HUES48 (cell line): ENCODE measurements at regions not wholly inside any gene's neighbourhood (a gene's known extent, or its start where the extent isn't known, plus 50 kb on each side); places are given as distances from the start of the nearest gene placed in this dataset.
A peak's percentile ranks its signal among the peaks of the same experiment; 100 is the strongest.

ENCODE experiments used
- H3K27ac ChIP-seq: one replicate; pipeline ENCODE4 v1.7.0; 2013; ENCODE audit warnings: low read depth, low read length, inconsistent platforms
- H3K27me3 ChIP-seq: 2 replicates; pipeline ENCODE4 v1.6.1; 2013; ENCODE audit warnings: mild to moderate bottlenecking, low read length; ENCODE audit not compliant: control insufficient read depth, insufficient read depth
- H3K36me3 ChIP-seq: 2 replicates; pipeline ENCODE4 v1.6.1; 2013; ENCODE audit warnings: low read length; ENCODE audit not compliant: control insufficient read depth, insufficient read depth
- H3K4me1 ChIP-seq: 2 replicates; pipeline ENCODE4 v1.6.1; 2013; ENCODE audit warnings: mild to moderate bottlenecking, low read length; ENCODE audit not compliant: control insufficient read depth, insufficient read depth
- H3K4me3 ChIP-seq: 2 replicates; pipeline ENCODE4 v1.5.1; 2013; ENCODE audit warnings: mild to moderate bottlenecking, low read depth, low read length
- H3K9ac ChIP-seq: 2 replicates; pipeline ENCODE4 v1.6.1; 2013; ENCODE audit warnings: mild to moderate bottlenecking, low read depth, low read length, moderate library complexity
- H3K9me3 ChIP-seq: 2 replicates; pipeline ENCODE4 v1.6.1; 2013; ENCODE audit warnings: low read length; ENCODE audit not compliant: control insufficient read depth, insufficient read depth

DNA sequence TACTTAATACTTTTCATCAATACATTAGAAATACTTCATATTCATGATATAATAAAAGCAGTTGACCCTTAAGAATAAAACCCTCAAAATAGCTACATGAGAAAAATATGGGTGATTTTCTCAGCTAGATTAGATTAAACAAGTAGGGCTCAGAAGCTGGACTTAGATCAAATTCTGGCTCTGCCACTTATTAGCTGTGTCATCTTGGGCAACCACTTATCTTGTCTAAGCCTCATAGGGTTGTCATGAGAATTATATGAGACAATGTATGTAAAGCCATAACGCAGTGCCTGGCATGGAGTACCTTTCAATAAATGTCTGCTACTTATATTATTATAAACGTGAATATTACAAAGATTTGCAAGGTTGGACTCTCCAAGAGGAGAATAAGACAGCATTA is 84.3 kb upstream of the PGRMC2 start:
- H3K36me3 ChIP-seq = no peaks in the 10 kb centered on the region
- no peaks in the 10 kb centered on the region for H3K4me1 ChIP-seq
- H3K9me3 ChIP-seq = peaks cover 13% of the 10 kb centered on the region
- H3K27me3 ChIP-seq = no peaks in the 10 kb centered on the region
- H3K27ac ChIP-seq = no peak overlapping the region
- H3K4me3 ChIP-seq = no peak overlapping the region
- H3K9ac ChIP-seq = no peak overlapping the region

DNA sequence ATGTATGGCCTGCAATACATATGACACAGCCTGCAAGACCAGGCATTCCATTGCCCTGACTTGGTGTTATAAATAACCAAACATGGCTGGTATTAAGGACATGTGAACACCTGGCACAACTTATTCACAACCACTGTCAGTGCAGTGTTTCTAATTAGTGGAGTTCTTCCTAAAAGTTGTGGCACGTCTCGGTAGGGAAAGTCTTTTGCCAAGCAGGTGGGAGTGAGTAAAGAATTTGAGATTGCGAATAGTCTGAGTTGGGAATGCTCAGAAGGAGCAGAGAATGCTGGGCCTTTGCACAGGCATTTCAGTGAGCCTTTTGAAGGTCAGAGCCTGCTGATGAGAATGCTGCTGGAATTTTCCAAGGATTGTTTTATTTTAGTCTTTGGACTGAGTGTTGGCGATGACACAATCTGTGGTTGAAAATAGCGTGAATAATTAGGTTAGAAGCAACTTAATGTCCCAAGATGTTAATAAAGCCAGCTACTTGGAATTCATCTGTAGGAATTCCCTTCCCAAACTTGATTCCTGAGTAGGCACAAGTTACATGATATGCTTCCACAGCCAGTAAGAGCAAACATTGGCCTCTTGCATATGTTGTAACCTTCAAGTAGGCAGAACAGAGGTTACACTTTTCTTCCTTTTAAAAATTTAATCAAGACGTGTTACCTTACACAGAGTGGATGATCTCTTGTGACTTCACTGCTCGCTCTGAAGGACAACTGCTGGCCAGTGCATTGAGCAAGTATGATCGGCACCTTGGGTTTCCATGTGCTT is 83.6 kb upstream of the PGRMC2 start:
- H3K4me1 ChIP-seq = no peaks in the 10 kb centered on the region
- H3K9ac ChIP-seq = no peak overlapping the region
- no peak overlapping the region for H3K27ac ChIP-seq
- no peaks in the 10 kb centered on the region for H3K36me3 ChIP-seq
- no peak overlapping the region for H3K4me3 ChIP-seq
- no peaks in the 10 kb centered on the region for H3K27me3 ChIP-seq
- H3K9me3 ChIP-seq = peaks cover 7% of the 10 kb centered on the region

GRCh38 chr4:128366212-128366611 is 78.6 kb upstream of the PGRMC2 start:
- Histone ChIP-seq H3K9ac (no peak overlapping the region), H3K4me3 (no peak overlapping the region)

DNA sequence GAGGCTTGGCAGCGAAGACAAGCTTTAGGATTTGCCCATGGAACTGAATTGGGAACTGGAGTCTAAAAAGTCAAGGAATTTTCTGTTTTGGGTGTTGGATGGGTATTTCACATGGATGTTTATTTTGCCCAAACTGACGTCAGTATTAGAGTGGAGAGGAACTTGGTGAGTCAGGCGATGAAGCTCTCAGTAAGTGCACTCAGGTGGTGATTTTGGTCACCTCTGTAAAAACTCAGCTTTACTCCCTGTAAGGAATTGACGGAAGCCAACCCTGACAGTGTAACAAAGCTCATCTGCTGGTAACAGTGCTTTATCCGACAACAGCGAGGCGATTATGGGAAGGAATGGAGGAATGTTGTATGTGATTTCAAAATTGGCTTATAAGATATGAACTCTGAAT is 77.0 kb upstream of the PGRMC2 start:
- Histone ChIP-seq H3K27ac (no peak overlapping the region), H3K4me3 (no peak overlapping the region), H3K4me1 (peaks cover 16% of the 10 kb centered on the region), H3K27me3 (no peaks in the 10 kb centered on the region), H3K36me3 (no peaks in the 10 kb centered on the region), H3K9me3 (peaks cover 5% of the 10 kb centered on the region), H3K9ac (no peak overlapping the region)

More at GRCh38 chr4:128366212-128366611, 78.6 kb upstream of the PGRMC2 start:
- Histone ChIP-seq H3K36me3 (no peaks in the 10 kb centered on the region), H3K27ac (no peak overlapping the region), H3K9me3 (peaks cover 5% of the 10 kb centered on the region), H3K27me3 (no peaks in the 10 kb centered on the region), H3K4me1 (peaks cover 16% of the 10 kb centered on the region)

DNA sequence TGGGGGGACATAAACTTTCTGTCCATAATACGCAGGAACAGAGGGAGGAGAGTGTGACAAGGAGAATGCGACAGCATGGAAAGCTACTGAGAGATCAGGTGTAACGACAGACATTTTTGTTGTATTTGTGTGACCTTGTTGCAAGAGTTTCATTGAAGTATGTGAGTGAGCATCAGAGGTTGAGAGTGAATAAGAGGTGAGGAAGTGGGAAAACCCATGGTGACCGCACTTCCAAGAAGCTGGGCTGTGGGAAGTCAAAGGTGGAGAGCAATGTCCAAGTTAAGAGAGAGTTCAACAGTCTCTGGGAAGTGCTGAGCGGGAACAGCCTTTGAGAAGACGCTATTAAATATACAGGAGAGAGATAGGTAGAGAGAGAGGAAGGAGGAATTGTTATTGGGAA is 76.4 kb upstream of the PGRMC2 start:
- Histone ChIP-seq H3K9ac (no peak overlapping the region), H3K9me3 (peaks cover 2% of the 10 kb centered on the region), H3K36me3 (no peaks in the 10 kb centered on the region), H3K27me3 (no peaks in the 10 kb centered on the region), H3K4me1 (peaks cover 16% of the 10 kb centered on the region), H3K27ac (no peak overlapping the region), H3K4me3 (no peak overlapping the region)

DNA sequence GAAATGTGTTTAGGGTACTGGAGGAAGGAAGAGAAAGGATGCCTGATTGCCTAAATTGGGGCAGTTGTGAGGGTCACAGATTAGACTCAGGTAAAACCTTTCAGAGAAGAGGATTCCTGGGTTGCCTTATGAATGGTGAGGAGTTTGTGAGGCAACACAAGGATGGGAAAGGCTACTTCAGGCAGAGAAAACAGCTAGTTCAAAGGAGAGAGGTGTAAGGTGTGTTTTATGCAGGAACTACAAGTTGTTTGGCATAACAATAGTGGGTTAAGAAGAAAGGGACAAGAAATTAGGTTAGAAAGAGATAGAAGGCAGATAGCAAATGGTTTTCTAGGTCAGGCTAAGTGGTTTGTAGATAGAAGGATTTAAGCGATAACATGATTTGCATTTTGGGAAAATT is 75.1 kb upstream of the PGRMC2 start:
- Histone ChIP-seq H3K9me3 (no peaks in the 10 kb centered on the region), H3K9ac (no peak overlapping the region), H3K36me3 (no peaks in the 10 kb centered on the region), H3K4me1 (peaks cover 16% of the 10 kb centered on the region), H3K4me3 (no peak overlapping the region), H3K27ac (no peak overlapping the region), H3K27me3 (no peaks in the 10 kb centered on the region)

DNA sequence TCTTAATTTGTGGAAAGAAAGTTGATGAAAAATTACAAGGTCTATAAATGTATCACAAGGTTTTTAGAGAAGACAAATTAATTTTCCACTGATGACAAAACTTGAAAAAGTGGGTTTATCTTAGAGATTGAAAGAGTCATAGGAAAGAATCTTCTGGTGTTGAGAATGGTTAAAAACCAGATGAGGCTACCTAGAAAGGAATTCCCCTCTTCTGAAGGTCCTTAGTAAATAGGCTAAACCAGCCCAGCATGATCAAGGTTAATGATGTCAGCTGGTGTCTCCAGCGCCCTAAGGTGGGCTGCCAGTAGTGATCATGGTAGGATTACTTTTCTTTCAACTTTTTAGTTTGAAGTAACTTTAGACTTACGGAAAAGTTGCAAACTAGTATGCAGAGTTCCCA is 71.8 kb upstream of the PGRMC2 start:
- Histone ChIP-seq H3K27me3 (no peaks in the 10 kb centered on the region), H3K9me3 (no peaks in the 10 kb centered on the region), H3K27ac (no peak overlapping the region), H3K4me1 (peaks cover 27% of the 10 kb centered on the region), H3K36me3 (no peaks in the 10 kb centered on the region), H3K4me3 (no peak overlapping the region), H3K9ac (no peak overlapping the region)

DNA sequence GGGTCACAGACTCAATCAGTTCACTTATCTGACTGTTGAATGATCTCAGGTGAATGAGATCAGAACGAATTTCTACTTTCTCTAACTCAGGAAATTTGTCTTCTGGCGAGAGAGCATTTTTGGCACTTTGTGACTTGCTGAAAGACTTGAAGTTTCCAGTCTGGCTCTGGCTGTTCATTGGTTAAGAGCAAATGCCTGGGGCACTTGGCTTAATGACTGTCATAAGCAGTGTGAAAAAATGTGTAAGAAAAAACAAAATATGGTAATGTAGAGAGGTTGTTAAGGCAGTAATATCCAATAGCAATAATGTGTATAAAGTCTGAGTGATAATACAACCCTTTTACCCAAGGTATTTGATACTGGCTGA is 71.3 kb upstream of the PGRMC2 start:
- no peaks in the 10 kb centered on the region for H3K36me3 ChIP-seq
- no peaks in the 10 kb centered on the region for H3K27me3 ChIP-seq
- H3K4me1 ChIP-seq = peaks cover 32% of the 10 kb centered on the region
- no peak overlapping the region for H3K9ac ChIP-seq
- no peak overlapping the region for H3K27ac ChIP-seq
- no peak overlapping the region for H3K4me3 ChIP-seq
- H3K9me3 ChIP-seq = no peaks in the 10 kb centered on the region

DNA sequence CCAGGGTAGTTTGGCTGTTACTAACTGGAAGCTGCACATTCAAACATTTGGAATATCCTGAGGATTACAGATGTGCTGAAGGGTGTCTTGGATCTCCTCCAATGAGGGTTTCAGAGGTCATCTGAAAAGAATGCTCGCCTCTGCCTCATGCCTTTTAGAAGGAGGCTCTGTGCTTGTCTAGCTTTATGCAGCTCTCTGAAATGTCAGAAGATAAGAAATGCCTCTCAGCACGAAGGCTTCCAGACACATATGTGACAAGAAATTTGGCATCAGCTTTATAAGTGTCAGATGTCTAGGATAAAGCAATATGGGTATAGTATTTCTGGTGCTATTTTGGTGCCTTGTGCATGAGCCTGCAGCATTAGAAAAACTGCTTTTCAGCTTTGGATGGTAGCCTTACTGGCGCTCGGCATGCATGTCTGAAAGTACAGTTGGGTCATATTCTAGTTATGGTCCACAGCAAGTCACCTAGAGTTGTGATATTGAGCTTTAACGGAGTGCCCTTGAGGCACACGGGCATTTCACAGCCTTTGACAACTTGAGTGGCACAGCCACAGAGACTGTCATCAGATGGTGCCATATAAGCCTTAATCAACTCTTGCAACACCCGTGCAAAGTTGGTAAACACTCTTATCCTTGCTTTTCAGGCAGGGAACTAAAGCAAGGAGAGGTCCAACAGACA is 70.8 kb upstream of the PGRMC2 start:
- no peaks in the 10 kb centered on the region for H3K27me3 ChIP-seq
- no peaks in the 10 kb centered on the region for H3K9me3 ChIP-seq
- H3K36me3 ChIP-seq = no peaks in the 10 kb centered on the region
- H3K27ac ChIP-seq = no peak overlapping the region
- no peak overlapping the region for H3K4me3 ChIP-seq
- peaks cover 34% of the 10 kb centered on the region for H3K4me1 ChIP-seq
- no peak overlapping the region for H3K9ac ChIP-seq

DNA sequence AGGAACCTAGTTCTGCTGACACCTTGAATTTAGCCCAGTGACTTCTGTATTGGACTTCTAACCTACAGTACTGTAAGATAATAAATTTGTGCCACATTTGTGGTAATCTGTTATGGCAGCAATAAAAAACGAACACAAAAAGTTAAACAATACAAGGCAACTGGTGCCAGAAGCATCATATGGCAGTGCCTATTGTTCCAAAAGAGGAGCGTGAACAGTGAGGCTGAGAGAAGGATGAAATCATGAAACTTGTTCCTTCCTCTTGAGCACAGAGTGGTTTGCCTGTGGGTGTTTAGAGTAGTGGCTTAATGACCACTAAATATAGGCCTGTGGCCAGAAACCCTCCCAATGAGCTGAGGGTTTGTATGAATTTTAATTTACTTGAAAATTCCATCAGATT is 69.7 kb upstream of the PGRMC2 start:
- no peak overlapping the region for H3K27ac ChIP-seq
- H3K4me1 ChIP-seq = peaks cover 23% of the 10 kb centered on the region
- no peak overlapping the region for H3K9ac ChIP-seq
- no peaks in the 10 kb centered on the region for H3K36me3 ChIP-seq
- no peak overlapping the region for H3K4me3 ChIP-seq
- no peaks in the 10 kb centered on the region for H3K9me3 ChIP-seq
- no peaks in the 10 kb centered on the region for H3K27me3 ChIP-seq

GRCh38 chr4:128355305-128355704 is 67.7 kb upstream of the PGRMC2 start:
- Histone ChIP-seq H3K36me3 (no peaks in the 10 kb centered on the region), H3K27me3 (no peaks in the 10 kb centered on the region), H3K9me3 (no peaks in the 10 kb centered on the region), H3K4me3 (no peak overlapping the region), H3K4me1 (peaks cover 22% of the 10 kb centered on the region), H3K9ac (no peak overlapping the region), H3K27ac (peak overlapping the region; percentile 50)
